Fibroblast of lung (primary cell): ENCODE measurements at regions not wholly inside any gene's neighbourhood (a gene's known extent, or its start where the extent isn't known, plus 50 kb on each side); places are given as distances from the start of the nearest gene placed in this dataset.

ENCODE experiments used
- CTCF ChIP-seq, 2 donors: IDR thresholded peaks in 1 of 2; conservative IDR thresholded peaks in 1 of 2; 1 replicate in 1 of 2; 2 replicates in 1 of 2; pipeline ENCODE4 v1.5.1; 2011 to 2012; ENCODE audit warnings: low read length in 2 of 2, control low read depth in 1 of 2, inconsistent platforms in 1 of 2, low read depth in 1 of 2, mild to moderate bottlenecking in 1 of 2
- EZH2 ChIP-seq: IDR thresholded peaks from 2 replicates; pipeline ENCODE4 v1.5.1; 2012; ENCODE audit warnings: low read length, control low read depth, mild to moderate bottlenecking; ENCODE audit errors: missing control alignments

DNA sequence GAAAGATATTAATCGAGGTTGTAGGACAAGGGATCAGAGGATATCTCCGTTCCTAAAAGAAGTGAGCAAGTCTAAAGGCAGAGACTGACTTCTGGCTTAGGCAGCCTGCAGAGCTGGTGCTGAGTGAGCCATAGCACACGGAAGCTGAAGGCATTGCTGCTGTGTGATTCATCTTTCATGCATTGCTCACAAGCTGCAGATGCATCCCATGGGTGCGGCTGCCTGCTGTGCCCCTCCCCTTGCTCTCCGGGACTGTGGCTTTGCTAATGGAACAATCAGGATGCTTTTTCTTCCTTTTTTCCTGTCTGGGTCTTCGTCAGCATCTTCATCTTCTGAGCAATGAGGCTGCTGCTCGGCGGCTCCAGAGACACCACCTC is 341.4 kb downstream of the DIRAS2 start:
- TF ChIP-seq EZH2 (no peak), CTCF (conservative IDR thresholded peaks at IDR 0.05 in 1 of 2, IDR thresholded peaks at IDR 0.05 in 1 of 2; ENCODE audit: low read depth in 1 of 2, low read length in 2 of 2) (no peak)
